ENCODE measurements at regions not wholly inside any gene's neighbourhood (a gene's known extent, or its start where the extent isn't known, plus 50 kb on each side); places are given as distances from the start of the nearest gene placed in this dataset.
"Not testable (repeated sequence)": the region's sequence is repeated elsewhere in the genome, so short reads cannot be mapped to it uniquely, and the experiment has no call there.

GRCh38 chr6:141562186-141562811 lies 570.4 kb upstream of the GJE1 start:
- DNase-seq: peak; percentile 49
- intact Hi-C loops (cut with DNase I): loop anchor here (5.0 kb wide), 1 partner anchor 255 kb away; no protein-coding TSS in a partner anchor
- peak; percentile 78 for ATAC-seq (ENCODE audit: poor library complexity)

DNA sequence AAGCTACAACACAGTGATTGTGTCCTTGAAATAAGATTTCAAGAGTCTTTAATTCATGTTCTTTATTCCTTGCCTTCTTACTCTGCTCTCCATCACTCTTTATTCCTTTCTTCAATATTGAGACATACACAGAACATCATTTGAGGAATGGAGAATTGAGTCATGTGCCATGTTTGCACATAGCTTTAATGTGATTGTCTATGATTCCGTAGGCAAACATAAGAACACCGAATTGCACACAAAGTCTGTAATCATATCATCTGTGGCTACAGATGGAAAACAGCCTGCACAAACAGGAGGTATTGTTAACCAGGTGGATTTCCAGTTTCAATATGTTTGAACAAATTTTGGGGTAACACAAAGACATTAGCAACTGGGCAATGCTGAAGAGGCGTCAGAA lies 571.6 kb upstream of the GJE1 start:
- DNase-seq (no peak), ATAC-seq (ENCODE audit: poor library complexity) (no peak)
- intact Hi-C loops (cut with DNase I): loop anchor here (5.0 kb wide), 1 partner anchor 254 kb away; no protein-coding TSS in a partner anchor

GRCh38 chr6:141552463-141552862 lies 580.3 kb upstream of the GJE1 start:
- DNase-seq: no peak
- intact Hi-C loops (cut with DNase I): no loop called here
- no peak for ATAC-seq (ENCODE audit: poor library complexity)

GRCh38 chr6:141552031-141552430 lies 580.7 kb upstream of the GJE1 start:
- ATAC-seq (ENCODE audit: poor library complexity): no peak
- intact Hi-C loops (cut with DNase I): no loop called here

GRCh38 chr6:141551318-141551717 lies 581.4 kb upstream of the GJE1 start:
- intact Hi-C loops (cut with DNase I): no loop called here
- DNase-seq (no peak), ATAC-seq (ENCODE audit: poor library complexity) (no peak)

More at GRCh38 chr6:141552031-141552430, 580.7 kb upstream of the GJE1 start:
- DNase-seq: no peak

GRCh38 chr6:141550471-141550870 lies 582.3 kb upstream of the GJE1 start:
- ATAC-seq (ENCODE audit: poor library complexity) (no peak), DNase-seq (no peak)
- intact Hi-C loops (cut with DNase I): no loop called here

GRCh38 chr6:141548966-141549365 lies 583.8 kb upstream of the GJE1 start:
- DNase-seq (no peak), ATAC-seq (ENCODE audit: poor library complexity) (no peak)
- intact Hi-C loops (cut with DNase I): no loop called here

GRCh38 chr6:141541581-141542324 lies 591.0 kb upstream of the GJE1 start:
- ATAC-seq (ENCODE audit: poor library complexity) (no peak), DNase-seq (no peak)
- intact Hi-C loops (cut with DNase I): no loop called here

DNA sequence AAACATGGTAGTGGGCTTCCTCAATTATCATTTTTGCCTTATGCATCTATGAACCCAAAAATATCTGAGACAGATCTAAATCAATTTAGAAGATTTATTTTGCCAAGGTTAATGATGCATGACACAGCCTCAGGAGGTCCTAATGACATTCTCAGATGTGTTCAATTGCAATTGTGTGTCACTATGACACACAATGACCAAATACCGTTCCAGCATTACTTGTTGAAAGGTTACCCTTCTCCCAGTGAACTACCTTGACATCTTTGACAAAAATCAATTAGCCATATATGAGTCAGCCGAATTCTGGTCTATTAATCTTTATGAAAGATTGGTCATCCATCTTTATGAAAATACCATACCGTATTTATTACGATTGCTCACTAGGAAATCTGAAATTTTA lies 592.5 kb upstream of the GJE1 start:
- DNase-seq (no peak), ATAC-seq (ENCODE audit: poor library complexity) (no peak)
- intact Hi-C loops (cut with DNase I): no loop called here

DNA sequence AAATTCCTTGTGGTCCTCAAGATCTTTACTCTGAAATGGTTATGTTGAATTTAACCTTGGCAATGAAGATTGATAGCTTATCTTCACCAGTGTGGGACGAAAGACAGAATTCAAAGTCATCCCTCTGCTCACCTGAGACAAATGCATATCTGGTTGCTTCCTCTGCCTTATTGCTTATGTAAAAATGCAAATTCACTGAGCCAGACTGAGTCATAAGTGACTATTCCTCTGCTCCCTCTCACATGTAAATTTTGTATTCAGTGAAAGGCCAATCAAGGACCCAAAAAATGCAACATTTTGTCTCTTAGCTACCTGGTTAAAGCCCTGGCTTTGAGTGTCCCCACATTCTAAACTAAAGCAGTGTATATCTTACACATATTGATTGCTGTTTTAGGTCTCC lies 593.1 kb upstream of the GJE1 start:
- intact Hi-C loops (cut with DNase I): no loop called here
- no peak for ATAC-seq (ENCODE audit: poor library complexity)
- DNase-seq: no peak

GRCh38 chr6:141532211-141532610 lies 600.5 kb upstream of the GJE1 start:
- DNase-seq (peak; percentile 40), ATAC-seq (ENCODE audit: poor library complexity) (peak; percentile 55)
- intact Hi-C loops (cut with DNase I): no loop called here

- intact Hi-C loops (cut with DNase I): no loop called here
- DNase-seq (no peak), ATAC-seq (ENCODE audit: poor library complexity) (no peak)
These were observed 601.7 kb upstream of the GJE1 start for GRCh38 chr6:141531040-141531439.

DNA sequence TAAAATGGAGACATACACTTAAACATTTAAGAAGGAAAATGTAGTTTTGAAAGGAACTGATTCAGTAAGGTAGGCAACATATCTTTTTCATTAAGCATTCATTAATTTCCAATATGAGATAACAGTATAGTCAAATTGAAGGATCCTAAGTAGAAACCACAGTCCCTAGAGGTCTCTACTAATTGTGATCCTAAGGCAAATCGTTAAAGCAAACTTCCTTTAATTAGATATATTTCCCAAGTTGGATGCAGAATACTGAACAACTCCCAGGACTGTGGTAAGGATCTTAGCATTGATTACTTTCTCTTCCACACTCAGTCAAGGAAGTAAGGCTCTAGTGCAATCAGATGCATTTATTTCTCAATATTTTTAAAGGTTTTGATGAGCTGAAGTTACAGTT lies 604.1 kb upstream of the GJE1 start:
- intact Hi-C loops (cut with DNase I): no loop called here
- DNase-seq (no peak), ATAC-seq (ENCODE audit: poor library complexity) (no peak)

GRCh38 chr6:141526985-141527384 lies 605.7 kb upstream of the GJE1 start:
- intact Hi-C loops (cut with DNase I): no loop called here
- DNase-seq: no peak
- ATAC-seq (ENCODE audit: poor library complexity): no peak

DNA sequence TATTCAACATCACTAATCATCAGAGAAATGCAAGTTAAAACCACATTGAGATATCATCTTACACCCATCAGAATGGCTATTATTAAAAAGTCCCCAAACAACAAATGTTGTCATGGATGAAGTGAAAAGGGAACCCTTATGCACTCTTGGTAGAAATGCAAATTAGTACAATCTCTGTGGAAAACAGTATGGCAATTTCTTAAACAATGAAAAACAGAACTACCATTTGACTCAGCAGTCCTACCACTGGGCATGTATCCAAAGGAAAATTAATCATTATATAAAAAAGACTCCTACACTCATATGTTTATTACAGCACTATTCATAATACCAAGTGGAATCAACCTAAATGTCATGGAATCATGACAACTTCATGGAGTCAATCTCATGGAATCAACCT lies 611.3 kb upstream of the GJE1 start:
- ATAC-seq (ENCODE audit: poor library complexity) (no peak), DNase-seq (no peak)
- intact Hi-C loops (cut with DNase I): no loop called here

GRCh38 chr6:141513830-141514229 lies 618.9 kb upstream of the GJE1 start:
- intact Hi-C loops (cut with DNase I): no loop called here
- DNase-seq: no peak
- no peak for ATAC-seq (ENCODE audit: poor library complexity)

DNA sequence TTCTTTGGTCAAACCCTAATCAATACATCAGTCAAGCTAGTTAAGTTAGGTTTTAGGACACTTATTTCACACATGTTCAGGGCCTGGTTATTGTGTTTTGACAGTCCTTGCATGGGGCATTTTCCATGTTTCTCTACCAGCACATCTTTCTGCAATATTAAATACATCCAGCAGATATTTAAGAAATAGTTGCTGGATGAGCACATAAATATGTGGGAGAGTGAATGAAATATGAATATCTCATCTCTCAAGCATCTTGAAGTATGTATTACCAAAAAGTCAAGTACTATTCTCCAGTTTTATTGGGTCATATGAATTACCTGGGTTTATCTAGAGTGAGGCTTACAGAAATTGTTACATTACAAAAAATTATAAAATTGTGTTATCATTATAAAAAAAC lies 621.9 kb upstream of the GJE1 start:
- intact Hi-C loops (cut with DNase I): no loop called here
- ATAC-seq (ENCODE audit: poor library complexity) (no peak), DNase-seq (no peak)

- DNase-seq; intact Hi-C loops (cut with DNase I); ATAC-seq (ENCODE audit: poor library complexity): not testable (repeated sequence)
These were observed 626.7 kb upstream of the GJE1 start for GRCh38 chr6:141506062-141506461.

- intact Hi-C loops (cut with DNase I); DNase-seq; ATAC-seq (ENCODE audit: poor library complexity): not testable (repeated sequence)
These were observed 628.4 kb upstream of the GJE1 start for GRCh38 chr6:141504318-141504717.

DNA sequence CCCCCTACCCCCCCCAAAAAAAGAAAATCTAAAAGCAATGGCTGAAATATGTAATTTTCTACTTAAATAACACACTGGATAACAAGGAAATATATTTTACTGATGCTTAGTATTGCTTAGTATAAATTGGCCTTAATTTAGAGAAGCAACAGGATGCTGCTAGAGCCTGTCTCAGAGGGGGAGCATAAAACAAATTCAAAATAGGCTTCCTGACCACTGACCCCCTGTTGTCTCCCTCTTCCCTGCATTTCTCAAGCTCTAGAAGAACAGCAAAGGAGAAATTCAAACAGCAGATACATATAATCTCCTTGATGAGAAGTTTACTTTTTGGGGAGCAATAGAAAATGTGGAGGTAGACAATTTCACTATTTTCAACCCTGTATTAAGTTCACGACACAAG lies 631.1 kb upstream of the GJE1 start:
- DNase-seq (no peak), ATAC-seq (ENCODE audit: poor library complexity) (no peak)
- intact Hi-C loops (cut with DNase I): no loop called here
